Stomach (tissue), 4 donors: ENCODE measurements at regions not wholly inside any gene's neighbourhood (a gene's known extent, or its start where the extent isn't known, plus 50 kb on each side); places are given as distances from the start of the nearest gene placed in this dataset.

Source experiments
- POLR2A ChIP-seq, 4 donors: fragments of 450-650 bp; IDR thresholded peaks; one replicate each; pipeline ENCODE4 v1.6.1; 2016; ENCODE audit warnings: antibody characterized with exemption in 4 of 4, control low read depth in 2 of 4, mild to moderate bottlenecking in 1 of 4, moderate library complexity in 1 of 4
- POLR2AphosphoS5 ChIP-seq, 3 donors: sonication (generic); formaldehyde crosslinking; IDR thresholded peaks; one replicate each; pipeline ENCODE4 v1.6.1; 2016; ENCODE audit warnings: antibody characterized with exemption in 3 of 3

GRCh38 chr13:87998081-87998480 is 326.9 kb downstream of the SLITRK5 start:
- no peak for TF ChIP-seq POLR2A (IDR thresholded peaks at IDR 0.05)
- TF ChIP-seq POLR2AphosphoS5 (IDR thresholded peaks at IDR 0.05): no peak
